HCT116 (cell line): ENCODE measurements at regions not wholly inside any gene's neighbourhood (a gene's known extent, or its start where the extent isn't known, plus 50 kb on each side); places are given as distances from the start of the nearest gene placed in this dataset.

ENCODE experiments used
- ATAC-seq: fragments of 200-7000 bp; cut with Tn5 transposase; 2 replicates; pipeline ENCODE4 v1.9.1; 2020; ENCODE audit warnings: mild to moderate bottlenecking, moderate library complexity
- BruUV-seq: library from RNA; stranded (reverse); fragments of 400-500 nt; replicated peaks from 2 replicates; lab custom pipeline; 2021; lab: Mats Ljungman, UMichigan
- CTCF ChIA-PET: fragments of 300-600 bp; sonication (Branson Sonifier 250); formaldehyde crosslinking; loops from one replicate; lab custom pipeline; 2021; ENCODE audit warnings: antibody characterized with exemption; lab: Charles Lee
- POLR2A ChIA-PET: fragments of 300-600, 350-600 bp; sonication (Branson Sonifier 250); formaldehyde crosslinking; loops from one replicate; lab custom pipeline; 2021; ENCODE audit warnings: antibody characterized with exemption; lab: Charles Lee
- RAD21 ChIA-PET, 2 experiments: fragments of 300-600 bp; sonication (Branson Sonifier 250); formaldehyde crosslinking; loops; one replicate each; lab custom pipeline; 2023; ENCODE audit warnings: low total read pairs in 2 of 2; ENCODE audit not compliant: uncharacterized antibody in 2 of 2, unreplicated experiment in 2 of 2, low non-redundant PET in 1 of 2; lab: Charles Lee
- DNase-seq: peaks from one replicate; pipeline ENCODE4 v3.0.0-alpha.2; 2010; ENCODE audit warnings: low read depth, low spot score
- H2AFZ ChIP-seq: fragments of 200-600 bp; shearing (Covaris generic), sonication (generic); 2 replicates; pipeline ENCODE4 v1.6.1; 2017; ENCODE audit warnings: low read depth, mixed run types, mixed read lengths, antibody characterized with exemption, low read length; ENCODE audit not compliant: poor library complexity, severe bottlenecking
- H3K27ac ChIP-seq: 2 replicates; pipeline ENCODE4 v1.5.1; 2012; ENCODE audit warnings: low read depth, low read length
- H3K27me3 ChIP-seq: fragments of 200-600 bp; sonication (generic); 2 replicates; pipeline ENCODE4 v1.6.1; 2016; ENCODE audit warnings: mixed run types, low read length, mixed read lengths; ENCODE audit not compliant: insufficient read depth
- H3K36me3 ChIP-seq, 2 experiments: fragments of 200-500 bp in 1 of 2; fragments of 200-600 bp in 1 of 2; sonication (Bioruptor generic) in 1 of 2; sonication (generic) in 1 of 2; 2 replicates each; pipeline versions ENCODE4 v1.5.1 to v1.6.1; 2014 to 2016; ENCODE audit warnings: low read length in 2 of 2, inconsistent platforms in 1 of 2, mixed read lengths in 1 of 2, mixed run types in 1 of 2; ENCODE audit not compliant: insufficient read depth in 2 of 2, control insufficient read depth in 1 of 2
- H3K4me1 ChIP-seq, 2 experiments: fragments of 200-600 bp in 1 of 2; sonication (generic) in 1 of 2; 2 replicates each; pipeline versions ENCODE4 v1.5.1 to v1.6.1; 2012 to 2017; ENCODE audit warnings: low read length in 2 of 2, inconsistent platforms in 1 of 2, mild to moderate bottlenecking in 1 of 2, mixed read lengths in 1 of 2, mixed run types in 1 of 2, moderate library complexity in 1 of 2; ENCODE audit not compliant: insufficient read depth in 2 of 2, control insufficient read depth in 1 of 2
- H3K4me2 ChIP-seq: fragments of 200-600 bp; sonication (generic); 2 replicates; pipeline ENCODE4 v1.6.1; 2017; ENCODE audit warnings: mixed run types, low read length, mixed read lengths
- H3K4me3 ChIP-seq, 2 experiments: fragments of 200-600 bp in 1 of 2; sonication (generic) in 1 of 2; replicated peaks in 1 of 2; 2 replicates each; pipeline ENCODE4 v1.5.1; 2011 to 2016; ENCODE audit warnings: low read length in 2 of 2, control low read depth in 1 of 2, low read depth in 1 of 2, mild to moderate bottlenecking in 1 of 2, mixed read lengths in 1 of 2, mixed run types in 1 of 2
- H3K79me2 ChIP-seq: fragments of 200-600 bp; sonication (generic); 2 replicates; pipeline ENCODE4 v1.6.1; 2017; ENCODE audit warnings: mild to moderate bottlenecking, mixed run types, low read length, moderate library complexity, mixed read lengths; ENCODE audit not compliant: insufficient read depth
- H3K9ac ChIP-seq: fragments of 200-600 bp; sonication (generic); 2 replicates; pipeline ENCODE4 v1.6.1; 2016; ENCODE audit warnings: low read length, mixed read lengths
- H3K9me2 ChIP-seq: fragments of 200-600 bp; sonication (generic), shearing (Covaris generic); 2 replicates; pipeline ENCODE4 v1.6.1; 2017; ENCODE audit warnings: mixed run types, mild to moderate bottlenecking, moderate library complexity; ENCODE audit not compliant: insufficient read depth
- H3K9me3 ChIP-seq, 2 experiments: fragments of 200-500 bp in 1 of 2; fragments of 200-600 bp in 1 of 2; sonication (Bioruptor generic) in 1 of 2; sonication (generic) in 1 of 2; 2 replicates each; pipeline ENCODE4 v1.6.1; 2014 to 2017; ENCODE audit warnings: low read length in 2 of 2, mixed read lengths in 2 of 2, inconsistent platforms in 1 of 2, low read depth in 1 of 2, mild to moderate bottlenecking in 1 of 2, mixed run types in 1 of 2, moderate library complexity in 1 of 2; ENCODE audit not compliant: control insufficient read depth in 1 of 2, insufficient read depth in 1 of 2
- H4K20me1 ChIP-seq: fragments of 200-600 bp; sonication (generic), shearing (Covaris generic); 2 replicates; pipeline ENCODE4 v1.6.1; 2017; ENCODE audit warnings: mixed run types, mild to moderate bottlenecking, moderate library complexity; ENCODE audit not compliant: insufficient read depth
- ATF3 ChIP-seq: IDR thresholded peaks from 2 replicates; pipeline ENCODE4 v1.6.1; 2012
- CBX3 ChIP-seq: IDR thresholded peaks from 2 replicates; pipeline ENCODE4 v1.6.1; 2012; ENCODE audit warnings: low read depth
- CEBPB ChIP-seq: IDR thresholded peaks from 2 replicates; pipeline ENCODE4 v1.6.1; 2012; ENCODE audit warnings: low read depth
- CTCF ChIP-seq, 3 experiments: fragments of 200-600 bp in 1 of 3; sonication (generic) in 1 of 3; IDR thresholded peaks in 2 of 3; conservative IDR thresholded peaks in 1 of 3; 2 replicates each; pipeline ENCODE4 v1.5.1; 2012 to 2017; ENCODE audit warnings: low read depth in 2 of 3, low read length in 2 of 3, antibody characterized with exemption in 1 of 3, borderline replicate concordance in 1 of 3, control low read depth in 1 of 3, mild to moderate bottlenecking in 1 of 3, mixed read lengths in 1 of 3, mixed run types in 1 of 3, moderate library complexity in 1 of 3; ENCODE audit not compliant: insufficient read depth in 1 of 3
- EGR1 ChIP-seq: IDR thresholded peaks from 2 replicates; pipeline ENCODE4 v1.6.1; 2012; ENCODE audit warnings: low read depth
- ELF1 ChIP-seq: IDR thresholded peaks from 2 replicates; pipeline ENCODE4 v1.6.1; 2012; ENCODE audit warnings: low read depth, borderline replicate concordance
- EZH2phosphoT487 ChIP-seq: fragments of 200-600 bp; IDR thresholded peaks from 2 replicates; pipeline ENCODE4 v1.6.1; 2018; ENCODE audit warnings: antibody characterized with exemption, borderline replicate concordance
- FOSL1 ChIP-seq: IDR thresholded peaks from 2 replicates; pipeline ENCODE4 v1.6.1; 2012; ENCODE audit warnings: low read depth
- MAX ChIP-seq: IDR thresholded peaks from 2 replicates; pipeline ENCODE4 v1.6.1; 2012
- POLR2A ChIP-seq: IDR thresholded peaks from 2 replicates; pipeline ENCODE4 v1.7.0; 2011; ENCODE audit warnings: borderline replicate concordance; ENCODE audit not compliant: insufficient read depth, insufficient read length; ENCODE audit errors: extremely low read depth
- POLR2AphosphoS5 ChIP-seq: IDR thresholded peaks from 2 replicates; pipeline ENCODE4 v1.6.1; 2011; ENCODE audit warnings: mild to moderate bottlenecking, low read depth, low read length, moderate library complexity
- RAD21 ChIP-seq: IDR thresholded peaks from 2 replicates; pipeline ENCODE4 v1.6.1; 2012; ENCODE audit warnings: low read depth, mild to moderate bottlenecking
- REST ChIP-seq: IDR thresholded peaks from 2 replicates; pipeline ENCODE4 v1.6.1; 2012; ENCODE audit warnings: low read depth
- SIN3A ChIP-seq: IDR thresholded peaks from 2 replicates; pipeline ENCODE4 v1.6.1; 2012; ENCODE audit warnings: low read depth
- YY1 ChIP-seq: IDR thresholded peaks from 2 replicates; pipeline ENCODE4 v1.6.1; 2011; ENCODE audit warnings: low read length, low read depth, moderate library complexity, mild to moderate bottlenecking; ENCODE audit not compliant: insufficient replicate concordance; ENCODE audit errors: extremely low read depth
- ZBTB33 ChIP-seq: IDR thresholded peaks from 2 replicates; pipeline ENCODE4 v1.6.1; 2011; ENCODE audit warnings: mild to moderate bottlenecking, low read length, moderate library complexity; ENCODE audit not compliant: insufficient replicate concordance; ENCODE audit errors: extremely low read depth
- ZFX ChIP-seq: fragments of 450-650 bp; IDR thresholded peaks from 2 replicates; pipeline ENCODE4 v1.6.1; 2017
- ZNF274 ChIP-seq: fragments of 200-500 bp; sonication (Bioruptor generic); IDR thresholded peaks from 2 replicates; pipeline ENCODE4 v1.6.1; 2014; ENCODE audit warnings: mild to moderate bottlenecking, low read depth, low read length, inconsistent platforms
- intact Hi-C: fragments of 100-400 bp; cut with micrococcal nuclease; formaldehyde crosslinking; loops from 2 replicates; pipeline ENCODE4 v1.10.0; 2022

GRCh38 chr4:116082808-116083366 lies 969.5 kb upstream of the NDST4 start:
- no peak overlapping the region for H3K4me2 ChIP-seq
- H3K4me3 ChIP-seq: no peak overlapping the region
- no peaks in the 10 kb centered on the region for H3K9me3 ChIP-seq
- ATAC-seq (no peak), DNase-seq (no peak)
- ChIA-PET RAD21 (no interaction called here), POLR2A (no interaction called here), CTCF (no interaction called here)
- H3K79me2 ChIP-seq: no peaks in the 10 kb centered on the region
- H3K9ac ChIP-seq: no peak overlapping the region
- no peaks in the 10 kb centered on the region for H3K9me2 ChIP-seq
- intact Hi-C loops: no loop called here
- no peaks in the 10 kb centered on the region for H3K27me3 ChIP-seq
- no peaks in the 10 kb centered on the region for H3K36me3 ChIP-seq
- TF ChIP-seq EGR1 (no peak), REST (no peak), POLR2AphosphoS5 (no peak), CTCF (IDR thresholded peaks at IDR 0.05 in 2 of 3, conservative IDR thresholded peaks at IDR 0.05 in 1 of 3; ENCODE audit: borderline replicate concordance in 1 of 3, insufficient read depth in 1 of 3, low read depth in 2 of 3, low read length in 2 of 3) (no peak), SIN3A (no peak), ZNF274 (no peak), CBX3 (no peak), EZH2phosphoT487 (no peak), YY1 (no peak), POLR2A (no peak), ZBTB33 (no peak), ZFX (no peak), ELF1 (no peak), RAD21 (no peak), FOSL1 (no peak), ATF3 (no peak), CEBPB (no peak), MAX (no peak)
- H3K4me1 ChIP-seq: no peaks in the 10 kb centered on the region
- no TSS peak for BruUV-seq
- H3K27ac ChIP-seq: no peak overlapping the region
- peak overlapping the region; percentile 22 for H2AFZ ChIP-seq
- no peaks in the 10 kb centered on the region for H4K20me1 ChIP-seq
